GM18508 (cell line): ENCODE measurements at regions not wholly inside any gene's neighbourhood (a gene's known extent, or its start where the extent isn't known, plus 50 kb on each side); places are given as distances from the start of the nearest gene placed in this dataset.

Experiments
- ATAC-seq: cut with Tn5 transposase; IDR thresholded peaks from one replicate; pipeline ENCODE4 v1.9.1; 2021; ENCODE audit warnings: moderate number of reproducible peaks; ENCODE audit not compliant: insufficient read depth, unreplicated experiment

DNA sequence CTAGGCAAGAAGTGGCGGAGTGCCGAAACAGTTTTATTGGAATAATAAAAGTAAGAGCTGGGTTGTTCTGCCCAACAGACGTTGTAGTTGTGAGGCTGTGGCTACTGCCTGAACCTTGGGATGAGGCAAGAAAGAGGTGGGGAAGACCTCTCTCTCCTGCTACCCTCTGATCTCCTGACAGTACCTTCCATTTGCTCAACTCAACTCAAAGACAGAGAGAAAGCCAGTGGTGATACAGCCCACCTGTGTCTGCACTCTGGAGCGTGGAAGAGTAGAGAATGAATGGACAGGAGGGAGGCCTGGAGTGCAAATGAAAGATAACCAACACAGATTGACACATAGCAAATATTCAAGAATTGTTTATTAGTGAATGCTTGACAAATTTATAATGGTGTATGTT, 590.3 kb downstream of the NYAP2 start:
- ATAC-seq, result no peak

DNA sequence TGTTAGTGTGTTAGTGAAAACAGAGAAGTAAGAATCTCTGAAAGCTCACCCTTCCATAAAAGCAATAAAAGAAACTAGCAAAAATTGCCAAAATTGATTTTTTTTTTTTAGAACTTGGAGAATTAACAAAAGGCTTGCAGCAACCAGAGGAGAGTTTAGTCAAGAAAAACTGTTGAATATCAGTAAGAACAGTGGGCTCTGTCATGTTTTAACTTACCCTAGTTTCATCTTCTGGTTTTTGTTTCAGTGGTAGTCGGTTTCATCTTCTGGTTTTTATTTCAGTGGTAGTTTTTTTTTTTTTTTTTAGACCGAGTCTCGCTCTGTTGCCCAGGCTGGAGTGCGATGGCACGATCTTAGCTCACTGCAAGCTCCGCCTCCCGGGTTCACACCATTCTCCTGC, 580.9 kb downstream of the NYAP2 start:
- ATAC-seq, result no peak

- no peak for ATAC-seq
Observed at GRCh38 chr2:225971433-225971832, 571.9 kb downstream of the NYAP2 start.

GRCh38 chr2:225948903-225949302, 549.4 kb downstream of the NYAP2 start:
- no peak for ATAC-seq

DNA sequence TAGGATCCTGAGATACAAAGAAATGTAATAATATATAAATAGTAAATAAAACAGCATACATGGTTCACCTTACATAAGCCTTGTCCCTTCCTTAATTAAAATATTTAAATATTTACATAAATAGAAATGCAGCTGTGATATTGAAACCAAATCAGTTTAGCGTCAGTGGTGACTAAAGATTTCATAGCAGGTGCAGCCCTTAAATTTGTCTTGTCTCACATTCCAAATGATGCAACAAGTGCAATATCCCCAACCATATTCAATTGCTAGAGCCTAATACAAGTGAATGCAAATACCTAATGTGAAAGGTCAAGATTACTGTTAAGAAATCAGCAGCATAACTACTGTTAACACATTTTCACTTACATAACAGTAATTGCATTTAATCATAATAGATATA, 539.5 kb downstream of the NYAP2 start:
- ATAC-seq, result no peak

DNA sequence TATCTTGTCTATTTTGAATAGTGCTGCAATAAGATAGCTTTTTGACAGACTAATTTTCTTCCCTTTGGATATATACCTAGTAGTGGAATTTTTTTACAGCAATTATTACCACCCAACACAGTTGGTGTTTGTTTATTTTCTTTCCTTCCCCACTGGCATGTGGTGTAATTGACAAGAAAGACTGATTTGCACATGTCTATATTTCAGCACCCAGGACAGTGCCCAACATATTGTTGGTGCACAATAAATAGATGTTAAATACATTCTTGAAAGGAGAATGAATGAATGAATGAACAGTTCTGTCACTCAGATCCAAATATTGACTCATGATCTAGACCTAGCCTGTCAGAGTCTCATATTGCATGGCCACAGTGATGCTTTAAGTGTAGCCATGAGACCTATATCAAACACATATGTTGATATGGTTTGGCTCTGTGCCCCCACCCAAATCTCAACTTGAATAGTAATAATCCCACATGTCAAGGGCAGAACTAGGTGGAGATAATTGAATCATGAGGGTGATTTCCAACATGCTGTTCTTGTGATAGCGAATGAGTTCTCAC, 538.2 kb downstream of the NYAP2 start:
- ATAC-seq, result no peak

GRCh38 chr2:225932811-225933413, 533.4 kb downstream of the NYAP2 start:
- ATAC-seq, result no peak

GRCh38 chr2:225930687-225931086, 531.2 kb downstream of the NYAP2 start:
- no peak for ATAC-seq

DNA sequence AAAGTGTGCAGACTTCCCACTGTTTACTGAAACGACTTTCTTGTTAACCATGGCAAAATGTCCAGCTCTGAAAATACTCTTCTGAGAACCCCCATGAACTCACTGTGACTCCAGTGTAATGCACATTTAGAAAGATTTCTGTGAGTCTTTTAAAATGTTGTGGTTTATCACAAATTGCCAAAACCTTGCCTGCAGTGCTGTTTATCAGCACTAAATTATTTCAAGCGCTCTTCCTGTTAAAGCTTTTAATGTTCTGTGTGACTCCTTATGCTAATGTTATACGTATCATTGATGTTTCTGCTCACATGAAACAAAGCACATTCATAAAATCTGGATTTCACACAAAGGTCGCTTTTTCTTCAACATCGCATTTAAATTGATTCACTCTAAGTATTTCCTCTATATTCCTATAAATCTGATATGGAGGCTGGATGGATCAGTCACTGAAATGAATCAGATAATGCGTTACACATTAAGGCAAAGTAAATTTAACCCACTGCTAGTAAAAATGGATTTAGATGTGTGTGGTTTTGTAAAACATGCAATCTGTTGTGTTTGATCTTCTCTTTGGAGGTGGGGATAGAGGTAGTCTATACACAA, 521.2 kb downstream of the NYAP2 start:
- no peak for ATAC-seq

GRCh38 chr2:225916692-225917091, 517.2 kb downstream of the NYAP2 start:
- no peak for ATAC-seq

- no peak for ATAC-seq
Observed at GRCh38 chr2:225911019-225911418, 511.5 kb downstream of the NYAP2 start.

DNA sequence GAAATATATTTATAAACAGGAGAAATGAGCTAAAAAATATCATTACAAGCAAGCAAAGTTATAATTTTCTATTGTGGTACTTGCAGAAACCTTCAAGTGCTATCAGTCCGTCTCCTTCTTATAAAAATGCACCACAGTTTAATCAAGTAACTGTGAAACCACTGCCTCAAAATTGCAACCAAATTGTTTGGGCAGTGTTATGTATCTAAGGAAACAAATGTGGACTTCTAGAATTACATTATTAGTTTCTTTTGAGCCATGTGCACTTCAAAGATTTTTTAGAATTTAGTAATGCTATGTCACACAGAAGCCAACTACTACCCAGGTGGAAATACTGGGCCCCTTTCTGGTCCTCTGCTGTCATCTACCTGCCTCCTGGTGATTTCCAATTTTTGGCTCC, 495.6 kb downstream of the NYAP2 start:
- no peak for ATAC-seq

DNA sequence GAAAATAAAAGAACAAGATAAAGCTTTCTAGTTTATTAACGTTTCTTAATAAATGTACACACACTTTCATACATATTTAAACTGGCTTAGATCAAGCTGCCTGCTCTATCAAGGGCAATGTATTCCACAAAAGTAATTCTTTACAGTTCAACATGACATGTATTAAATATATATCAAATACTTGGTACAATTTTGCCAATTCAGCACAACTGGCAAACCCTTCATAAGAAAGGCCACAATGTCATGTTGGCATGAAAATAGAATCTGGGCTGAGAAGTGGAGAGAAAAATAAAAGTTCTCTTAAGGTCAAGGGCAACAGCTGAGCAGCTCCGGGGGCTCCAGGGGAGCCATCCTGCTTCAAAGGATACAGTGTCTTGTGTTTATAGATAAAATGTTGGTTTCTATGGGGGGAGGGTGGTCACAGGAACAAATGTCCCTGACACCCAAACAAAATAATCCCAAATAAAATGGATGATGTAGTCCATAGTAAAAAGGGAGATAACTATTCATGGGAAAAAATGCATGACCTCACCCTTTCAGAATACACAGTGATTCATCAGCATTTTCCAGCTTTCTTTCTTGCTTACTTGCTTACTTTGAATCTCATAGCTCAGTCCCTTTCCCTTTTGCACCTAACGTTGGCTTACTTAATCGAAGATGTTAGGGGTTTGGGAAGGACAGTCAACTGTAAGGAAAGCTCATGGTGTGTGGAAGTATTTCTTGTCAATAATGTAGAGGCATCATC, 494.9 kb downstream of the NYAP2 start:
- ATAC-seq, result no peak

DNA sequence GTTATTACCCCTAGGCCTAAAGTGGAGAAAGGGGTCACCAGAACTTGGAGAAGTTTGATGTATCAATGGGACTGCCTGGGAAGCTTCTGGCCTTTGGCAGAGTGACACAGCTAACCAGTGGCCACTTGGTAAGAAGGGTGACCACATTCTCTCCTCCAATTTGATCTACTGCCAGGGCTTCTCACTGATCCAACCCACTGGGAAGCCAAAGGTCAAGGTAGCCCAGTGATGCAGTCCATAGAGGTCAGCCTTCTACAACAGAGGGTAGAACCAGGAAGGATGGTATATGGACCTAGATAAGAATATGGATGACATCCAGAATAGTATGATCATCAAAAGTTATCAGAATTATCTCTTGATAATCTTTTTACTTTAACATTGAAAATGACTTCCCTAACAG, 493.6 kb downstream of the NYAP2 start:
- no peak for ATAC-seq

DNA sequence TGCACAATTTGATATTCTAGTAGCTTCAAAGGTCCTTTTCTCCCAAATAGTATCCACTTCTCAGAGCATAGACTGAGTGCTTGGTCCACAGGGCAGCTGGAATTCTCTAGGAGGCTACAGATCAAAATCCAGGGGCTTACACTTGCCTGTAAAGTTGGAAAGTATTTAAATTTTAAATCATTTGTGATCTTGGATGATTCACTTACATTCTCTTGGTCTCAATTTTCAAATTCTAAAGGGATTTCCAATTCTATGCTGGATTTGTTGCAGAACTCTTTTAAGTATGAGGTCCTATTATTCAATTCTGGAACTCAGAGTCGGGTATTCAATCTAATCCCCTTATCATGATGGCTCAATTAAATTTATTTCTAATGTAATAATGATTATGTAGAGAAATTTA, 492.3 kb downstream of the NYAP2 start:
- ATAC-seq, result no peak

GRCh38 chr2:225891013-225891412, 491.5 kb downstream of the NYAP2 start:
- ATAC-seq, result no peak

DNA sequence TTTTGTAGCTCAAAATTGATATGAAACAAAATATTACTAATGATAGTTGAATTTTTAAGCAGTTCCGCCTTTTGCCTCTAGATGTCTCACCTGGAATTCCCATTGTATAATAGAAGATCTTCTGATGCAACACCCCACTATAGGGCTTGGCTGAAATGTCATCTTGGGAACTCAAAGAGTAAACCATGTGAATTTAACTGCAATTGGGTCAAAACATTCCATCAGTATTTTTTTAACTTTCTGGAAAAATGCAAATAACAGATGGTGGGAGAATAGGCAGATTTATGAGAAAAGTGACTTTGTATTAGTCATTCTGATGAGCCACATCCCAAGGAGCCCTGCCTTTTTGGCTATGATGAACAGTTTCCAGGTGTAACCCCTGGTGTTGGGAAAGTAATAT, 489.9 kb downstream of the NYAP2 start:
- ATAC-seq, result peak; percentile 80

DNA sequence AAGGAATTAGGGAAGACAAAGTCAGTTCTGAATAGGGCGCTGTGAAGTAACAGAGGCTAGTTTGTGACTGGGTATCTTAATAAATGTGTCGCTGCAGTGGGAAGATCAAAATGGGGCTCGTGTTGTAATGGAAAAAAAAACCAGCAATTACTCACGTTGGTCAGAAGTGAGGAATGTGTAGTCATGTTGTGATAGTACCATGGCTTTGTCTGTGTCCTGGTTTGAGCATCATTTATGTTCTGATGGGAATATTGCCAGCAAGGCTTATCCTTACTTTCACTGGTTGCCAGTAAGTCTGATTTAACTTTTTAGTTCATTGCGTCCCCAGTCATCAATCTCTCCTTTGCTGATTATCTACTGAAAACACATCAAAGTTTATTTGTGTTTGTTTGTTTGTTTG, 467.6 kb downstream of the NYAP2 start:
- ATAC-seq, result no peak

GRCh38 chr2:225865468-225865867, 466.0 kb downstream of the NYAP2 start:
- ATAC-seq, result no peak

DNA sequence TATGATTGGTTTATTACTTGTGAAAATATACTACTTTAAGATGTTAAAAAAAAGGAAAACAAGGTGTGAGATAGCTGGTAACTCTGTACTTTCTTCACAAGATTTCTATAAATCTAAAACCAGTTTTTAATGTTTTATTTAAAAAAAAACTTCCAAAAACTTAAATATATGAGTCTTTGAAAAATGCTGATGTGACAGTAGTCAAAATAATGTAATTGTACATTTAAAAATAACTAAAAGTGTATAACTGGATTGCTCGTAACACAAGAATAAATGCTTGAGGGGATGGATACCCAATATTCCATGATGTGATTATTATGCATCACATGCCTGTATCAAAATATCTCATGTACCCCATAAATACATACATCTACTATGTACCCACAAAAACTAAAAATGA, 464.9 kb downstream of the NYAP2 start:
- no peak for ATAC-seq

- ATAC-seq, result no peak
Observed at GRCh38 chr2:225842939-225843338, 443.4 kb downstream of the NYAP2 start.

DNA sequence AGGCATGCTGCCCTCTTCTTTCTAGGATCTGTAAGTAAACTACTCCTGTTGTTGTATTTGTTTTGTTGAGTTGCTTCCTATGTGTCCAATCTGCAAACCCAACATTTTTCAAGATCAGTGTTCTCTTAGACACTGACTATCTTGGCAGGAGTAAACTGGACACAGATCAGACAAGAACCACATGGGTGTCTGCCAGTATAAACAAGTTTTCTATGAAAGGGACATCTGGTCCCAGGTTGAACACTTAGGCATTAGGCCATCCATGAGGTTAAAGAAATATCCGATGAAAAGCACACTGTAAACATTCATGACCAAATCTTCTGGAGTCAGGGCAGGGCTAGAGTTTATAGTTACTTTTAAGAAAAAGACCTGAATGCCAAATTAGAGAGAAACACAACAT, 441.8 kb downstream of the NYAP2 start:
- no peak for ATAC-seq
